ENCODE measurements at regions not wholly inside any gene's neighbourhood (a gene's known extent, or its start where the extent isn't known, plus 50 kb on each side); places are given as distances from the start of the nearest gene placed in this dataset.

DNA sequence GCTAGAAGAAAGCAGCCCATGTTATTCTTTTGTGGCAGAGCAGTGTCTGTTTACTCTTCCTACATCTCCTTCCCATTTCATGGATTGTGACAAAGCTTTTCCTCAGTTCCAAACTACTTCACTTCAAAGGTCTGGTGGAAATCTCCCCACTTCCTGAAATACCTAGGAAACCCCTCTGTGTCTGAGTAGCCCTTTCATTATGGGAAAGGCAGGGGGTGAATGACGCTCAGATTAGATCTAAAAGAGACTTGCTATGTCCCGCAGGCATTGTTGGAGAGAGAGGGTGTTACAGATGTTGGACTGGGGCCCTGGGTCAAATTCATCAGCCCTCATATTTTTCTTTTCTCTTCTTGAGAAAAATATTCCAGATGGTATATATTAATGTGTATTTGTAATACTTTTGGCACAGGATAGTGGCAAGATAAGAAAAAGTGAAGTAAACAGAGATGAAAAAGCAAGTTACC is 675.0 kb downstream of the IRS1 start:
- H3K4me3 ChIP-seq (ENCODE audit: control insufficient read depth, low read depth, low read length): no peak overlapping the region
- DNase-seq (ENCODE audit: low read depth): peak; percentile 74
- TF ChIP-seq, protein P1, sequence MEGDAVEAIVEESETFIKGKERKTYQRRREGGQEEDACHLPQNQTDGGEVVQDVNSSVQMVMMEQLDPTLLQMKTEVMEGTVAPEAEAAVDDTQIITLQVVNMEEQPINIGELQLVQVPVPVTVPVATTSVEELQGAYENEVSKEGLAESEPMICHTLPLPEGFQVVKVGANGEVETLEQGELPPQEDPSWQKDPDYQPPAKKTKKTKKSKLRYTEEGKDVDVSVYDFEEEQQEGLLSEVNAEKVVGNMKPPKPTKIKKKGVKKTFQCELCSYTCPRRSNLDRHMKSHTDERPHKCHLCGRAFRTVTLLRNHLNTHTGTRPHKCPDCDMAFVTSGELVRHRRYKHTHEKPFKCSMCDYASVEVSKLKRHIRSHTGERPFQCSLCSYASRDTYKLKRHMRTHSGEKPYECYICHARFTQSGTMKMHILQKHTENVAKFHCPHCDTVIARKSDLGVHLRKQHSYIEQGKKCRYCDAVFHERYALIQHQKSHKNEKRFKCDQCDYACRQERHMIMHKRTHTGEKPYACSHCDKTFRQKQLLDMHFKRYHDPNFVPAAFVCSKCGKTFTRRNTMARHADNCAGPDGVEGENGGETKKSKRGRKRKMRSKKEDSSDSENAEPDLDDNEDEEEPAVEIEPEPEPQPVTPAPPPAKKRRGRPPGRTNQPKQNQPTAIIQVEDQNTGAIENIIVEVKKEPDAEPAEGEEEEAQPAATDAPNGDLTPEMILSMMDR (conservative IDR thresholded peaks at IDR 0.05; ENCODE audit: control insufficient read depth, insufficient read depth, low read depth, low read length): no peak

DNA sequence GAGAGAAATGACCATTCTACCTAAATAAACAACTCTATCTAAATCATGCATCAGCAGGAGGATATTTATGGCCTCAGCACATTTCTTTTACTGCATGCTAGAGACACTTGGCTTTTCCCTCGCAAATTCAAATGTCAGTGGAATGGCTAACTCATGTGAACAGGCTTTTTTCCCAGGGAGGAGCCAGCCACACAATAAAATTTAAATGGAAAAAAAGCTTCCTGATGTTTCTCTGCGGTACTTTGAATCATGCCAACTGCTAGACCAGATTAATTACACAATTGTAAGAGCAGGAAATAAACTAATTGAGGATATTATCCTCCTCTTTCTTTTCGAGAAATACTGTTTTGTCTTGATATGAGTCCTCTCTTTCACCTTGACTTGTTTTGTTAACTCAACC is 676.3 kb downstream of the IRS1 start:
- H3K4me3 ChIP-seq (ENCODE audit: control insufficient read depth, low read depth, low read length): no peak overlapping the region
- DNase-seq (ENCODE audit: low read depth): peak; percentile 62
- TF ChIP-seq, protein P1 (conservative IDR thresholded peaks at IDR 0.05; ENCODE audit: control insufficient read depth, insufficient read depth, low read depth, low read length): no peak

DNA sequence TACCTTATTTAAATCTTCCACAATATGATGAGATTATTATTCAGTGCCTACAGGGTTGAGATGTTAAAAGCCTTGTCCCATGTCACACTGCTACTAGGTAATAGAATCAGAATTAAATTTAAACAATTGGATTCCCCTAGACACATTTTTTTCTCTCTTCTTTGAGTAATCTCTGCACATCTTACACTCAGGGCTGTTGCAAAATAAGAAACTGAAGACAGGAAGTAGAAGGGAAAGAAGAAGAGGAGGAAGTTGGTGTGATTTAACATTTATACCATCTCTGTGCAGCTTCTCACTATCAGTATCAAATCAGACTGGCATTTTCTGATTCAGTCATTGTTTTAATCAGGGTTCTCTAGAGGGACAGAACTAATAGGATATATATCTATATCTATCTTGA is 677.6 kb downstream of the IRS1 start:
- no peak for DNase-seq (ENCODE audit: low read depth)
- TF ChIP-seq, protein P1 (conservative IDR thresholded peaks at IDR 0.05; ENCODE audit: control insufficient read depth, insufficient read depth, low read depth, low read length): no peak
- no peak overlapping the region for H3K4me3 ChIP-seq (ENCODE audit: control insufficient read depth, low read depth, low read length)

DNA sequence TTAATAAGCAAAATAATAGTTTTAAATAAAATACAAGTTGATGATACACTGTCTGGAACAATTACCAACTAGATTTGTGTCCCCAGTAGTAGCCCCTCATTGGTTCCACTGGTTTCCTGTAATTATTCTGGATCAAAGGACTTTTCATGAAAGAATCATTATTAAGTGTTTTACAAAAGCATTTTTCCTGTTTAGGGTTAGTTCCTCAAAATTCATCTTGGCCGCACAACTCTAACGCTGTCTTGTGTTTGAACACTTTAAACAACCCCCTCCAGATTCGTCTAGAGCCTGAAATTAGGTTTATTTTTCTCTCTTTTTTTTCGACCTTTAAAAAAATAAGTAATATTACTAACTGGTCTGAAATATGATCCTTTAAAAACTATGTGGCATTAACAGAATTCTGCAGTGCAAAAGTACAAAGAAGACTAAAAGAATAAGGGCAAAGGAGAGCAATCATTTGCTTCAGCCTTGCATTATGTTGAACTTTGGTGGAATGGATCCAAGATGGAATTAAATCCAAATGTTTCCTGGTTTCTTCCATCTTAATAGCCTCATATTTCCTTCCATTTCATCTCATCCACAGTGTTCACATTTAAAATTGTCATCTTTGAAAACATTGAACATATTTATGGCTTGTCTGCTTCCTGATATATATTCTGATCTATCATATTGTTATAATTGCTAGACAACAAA is 678.4 kb downstream of the IRS1 start:
- DNase-seq (ENCODE audit: low read depth): peak; percentile 85
- TF ChIP-seq, protein P1 (conservative IDR thresholded peaks at IDR 0.05; ENCODE audit: control insufficient read depth, insufficient read depth, low read depth, low read length): no peak
- no peak overlapping the region for H3K4me3 ChIP-seq (ENCODE audit: control insufficient read depth, low read depth, low read length)

DNA sequence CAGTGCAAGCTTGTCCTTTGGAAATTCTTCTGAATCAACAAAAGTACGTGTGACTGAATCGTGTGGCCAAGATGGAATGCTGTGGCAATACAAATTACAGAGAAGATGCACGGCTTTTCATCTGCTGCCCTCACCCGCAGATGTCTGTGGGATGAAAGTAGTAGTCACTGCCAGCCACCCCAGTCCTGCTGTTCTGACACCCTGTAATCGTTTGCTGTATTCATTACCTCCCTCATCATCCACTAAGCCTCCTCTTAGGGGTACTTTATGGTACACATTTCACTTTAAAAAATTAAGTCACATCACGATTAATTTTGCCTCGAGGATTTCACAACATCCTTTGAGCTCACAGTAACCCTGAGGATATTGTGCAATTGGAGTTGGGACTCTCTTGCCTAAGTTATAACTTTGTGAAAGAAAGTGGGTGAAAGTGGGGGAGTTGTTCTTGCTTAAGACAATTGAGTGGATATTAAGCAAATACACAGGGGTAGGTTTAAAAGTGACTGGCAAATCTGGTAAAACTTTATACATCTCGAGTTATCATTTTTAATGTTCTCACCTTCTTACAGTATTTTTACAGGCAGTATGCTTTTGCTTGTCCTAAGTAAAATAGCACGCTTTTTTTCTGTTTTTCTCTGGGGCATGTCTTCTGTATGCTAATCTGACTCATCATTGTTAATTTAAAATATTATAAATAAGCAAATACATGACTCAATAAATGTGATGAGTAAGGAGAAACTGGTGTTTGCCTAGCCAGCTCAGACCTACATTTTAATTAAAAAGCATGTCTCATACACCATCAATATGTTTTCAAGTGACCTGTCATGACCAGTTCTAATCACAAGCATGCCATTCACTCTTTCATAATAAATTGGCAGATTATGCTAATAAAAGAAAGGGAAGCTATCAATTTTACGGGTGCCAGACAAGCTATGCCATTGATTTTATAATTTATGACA is 680.9 kb downstream of the IRS1 start:
- peak overlapping the region; percentile 21 for H3K4me3 ChIP-seq (ENCODE audit: control insufficient read depth, low read depth, low read length)
- TF ChIP-seq, protein P1 (conservative IDR thresholded peaks at IDR 0.05; ENCODE audit: control insufficient read depth, insufficient read depth, low read depth, low read length): no peak
- DNase-seq (ENCODE audit: low read depth): peak; percentile 98

DNA sequence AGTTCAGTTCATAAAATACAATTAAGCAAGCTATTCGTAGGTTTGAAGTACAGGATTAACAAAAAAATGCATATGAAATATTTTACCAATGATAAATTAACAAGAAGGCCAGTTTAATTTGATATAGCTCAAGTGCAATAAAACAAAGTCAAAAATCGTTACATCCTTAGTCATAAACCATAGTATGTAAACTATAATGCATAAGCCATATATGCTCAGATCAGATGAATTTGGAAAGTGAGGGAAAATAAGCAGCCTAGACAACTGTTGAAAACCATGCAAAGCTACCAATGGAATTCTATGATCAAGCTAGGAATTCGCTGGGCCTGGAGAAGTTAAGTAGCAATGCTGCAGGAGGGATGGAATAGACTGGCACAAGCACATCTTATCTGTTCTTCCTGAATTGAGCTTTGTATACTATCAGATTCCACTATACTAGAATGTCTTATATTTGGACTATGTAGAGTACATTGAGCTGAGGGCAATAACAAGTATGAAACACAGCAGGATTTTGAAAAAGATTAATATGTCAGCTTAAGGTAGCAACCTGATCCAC is 682.0 kb downstream of the IRS1 start:
- no peak for DNase-seq (ENCODE audit: low read depth)
- H3K4me3 ChIP-seq (ENCODE audit: control insufficient read depth, low read depth, low read length): no peak overlapping the region
- TF ChIP-seq, protein P1 (conservative IDR thresholded peaks at IDR 0.05; ENCODE audit: control insufficient read depth, insufficient read depth, low read depth, low read length): no peak
